PFSK-1 (cell line): ENCODE measurements at regions not wholly inside any gene's neighbourhood (a gene's known extent, or its start where the extent isn't known, plus 50 kb on each side); places are given as distances from the start of the nearest gene placed in this dataset.

Source experiments
- FOXP2 ChIP-seq: optimal IDR thresholded peaks from 2 replicates; pipeline ENCODE3; 2011; ENCODE audit warnings: borderline replicate concordance, control low read depth, inconsistent platforms; ENCODE audit not compliant: insufficient read depth; ENCODE audit errors: extremely low read length, extremely low read depth
- POLR2AphosphoS5 ChIP-seq: IDR thresholded peaks from 2 replicates; pipeline ENCODE4 v1.6.1; 2012; ENCODE audit warnings: low read depth, mild to moderate bottlenecking, control low read depth, low read length, moderate library complexity
- SIN3A ChIP-seq: IDR thresholded peaks from 2 replicates; pipeline ENCODE4 v1.6.1; 2012; ENCODE audit warnings: mild to moderate bottlenecking, low read length, moderate library complexity, borderline replicate concordance; ENCODE audit not compliant: insufficient read depth
- TAF1 ChIP-seq: IDR thresholded peaks from 2 replicates; pipeline ENCODE4 v1.6.1; 2012; ENCODE audit warnings: low read length, control low read depth, borderline replicate concordance; ENCODE audit not compliant: insufficient read depth
- TF ChIP-seq, protein P1 (sequence below), 2 experiments: IDR thresholded peaks; 2 replicates each; pipeline versions ENCODE4 v1.6.1 to v1.8.0; 2011 to 2012; ENCODE audit warnings: low read depth in 2 of 2, low read length in 2 of 2, control low read depth in 1 of 2, inconsistent platforms in 1 of 2, mild to moderate bottlenecking in 1 of 2, moderate library complexity in 1 of 2; ENCODE audit not compliant: insufficient read depth in 1 of 2

DNA sequence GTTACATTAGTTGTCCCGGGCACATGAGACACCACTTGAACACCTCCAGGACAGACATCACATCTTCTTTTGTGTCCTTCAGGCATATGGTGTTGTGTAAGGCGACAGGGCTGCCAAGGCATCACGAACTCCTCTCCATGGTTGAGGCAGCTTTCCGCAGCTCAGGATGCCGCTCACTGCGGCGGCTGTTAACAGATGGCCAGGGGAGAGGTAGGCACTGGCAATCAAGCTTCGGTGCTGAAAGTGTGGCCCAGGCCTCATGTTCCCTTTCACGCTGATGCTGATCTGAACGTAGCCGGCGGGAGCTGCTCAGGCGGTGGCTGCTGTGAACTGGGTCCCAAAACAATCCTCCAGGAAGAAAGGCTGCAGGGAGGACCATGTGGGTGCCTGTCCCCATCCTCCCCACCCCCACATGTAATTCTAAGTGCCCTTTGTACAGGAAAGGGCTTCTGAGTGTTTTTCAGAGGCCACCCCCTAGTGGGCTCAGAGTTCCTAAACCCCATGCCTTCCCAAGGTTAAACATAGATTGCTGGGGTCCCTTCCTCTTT, 287.1 kb upstream of the AJAP1 start:
- TF ChIP-seq, protein P1, sequence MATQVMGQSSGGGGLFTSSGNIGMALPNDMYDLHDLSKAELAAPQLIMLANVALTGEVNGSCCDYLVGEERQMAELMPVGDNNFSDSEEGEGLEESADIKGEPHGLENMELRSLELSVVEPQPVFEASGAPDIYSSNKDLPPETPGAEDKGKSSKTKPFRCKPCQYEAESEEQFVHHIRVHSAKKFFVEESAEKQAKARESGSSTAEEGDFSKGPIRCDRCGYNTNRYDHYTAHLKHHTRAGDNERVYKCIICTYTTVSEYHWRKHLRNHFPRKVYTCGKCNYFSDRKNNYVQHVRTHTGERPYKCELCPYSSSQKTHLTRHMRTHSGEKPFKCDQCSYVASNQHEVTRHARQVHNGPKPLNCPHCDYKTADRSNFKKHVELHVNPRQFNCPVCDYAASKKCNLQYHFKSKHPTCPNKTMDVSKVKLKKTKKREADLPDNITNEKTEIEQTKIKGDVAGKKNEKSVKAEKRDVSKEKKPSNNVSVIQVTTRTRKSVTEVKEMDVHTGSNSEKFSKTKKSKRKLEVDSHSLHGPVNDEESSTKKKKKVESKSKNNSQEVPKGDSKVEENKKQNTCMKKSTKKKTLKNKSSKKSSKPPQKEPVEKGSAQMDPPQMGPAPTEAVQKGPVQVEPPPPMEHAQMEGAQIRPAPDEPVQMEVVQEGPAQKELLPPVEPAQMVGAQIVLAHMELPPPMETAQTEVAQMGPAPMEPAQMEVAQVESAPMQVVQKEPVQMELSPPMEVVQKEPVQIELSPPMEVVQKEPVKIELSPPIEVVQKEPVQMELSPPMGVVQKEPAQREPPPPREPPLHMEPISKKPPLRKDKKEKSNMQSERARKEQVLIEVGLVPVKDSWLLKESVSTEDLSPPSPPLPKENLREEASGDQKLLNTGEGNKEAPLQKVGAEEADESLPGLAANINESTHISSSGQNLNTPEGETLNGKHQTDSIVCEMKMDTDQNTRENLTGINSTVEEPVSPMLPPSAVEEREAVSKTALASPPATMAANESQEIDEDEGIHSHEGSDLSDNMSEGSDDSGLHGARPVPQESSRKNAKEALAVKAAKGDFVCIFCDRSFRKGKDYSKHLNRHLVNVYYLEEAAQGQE (IDR thresholded peaks at IDR 0.05; ENCODE audit: insufficient read depth in 1 of 2, low read depth in 2 of 2, low read length in 2 of 2), result no peak
- TF ChIP-seq TAF1 (no peak), FOXP2 (no peak), SIN3A (no peak), POLR2AphosphoS5 (no peak)

DNA sequence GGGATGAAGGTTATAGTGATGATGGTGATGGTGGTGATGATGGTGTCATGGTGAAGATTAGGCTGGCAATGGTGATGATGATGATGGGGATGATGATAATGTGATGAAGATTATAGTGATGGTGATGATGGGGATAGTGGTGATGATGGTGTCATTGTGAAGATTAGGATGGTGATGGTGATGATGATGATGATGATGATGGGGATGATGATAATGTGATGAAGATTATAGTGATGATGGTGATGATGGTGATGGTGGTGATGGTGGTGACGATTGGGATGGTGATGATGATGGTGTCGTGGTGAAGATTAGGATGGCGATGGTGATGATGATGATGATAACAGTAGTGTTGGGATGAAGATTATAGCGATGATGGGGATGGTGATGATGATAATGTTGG, 285.1 kb upstream of the AJAP1 start:
- TF ChIP-seq POLR2AphosphoS5 (no peak), SIN3A (no peak), FOXP2 (no peak), TAF1 (no peak)
- TF ChIP-seq, protein P1 (IDR thresholded peaks at IDR 0.05; ENCODE audit: insufficient read depth in 1 of 2, low read depth in 2 of 2, low read length in 2 of 2), result no peak

DNA sequence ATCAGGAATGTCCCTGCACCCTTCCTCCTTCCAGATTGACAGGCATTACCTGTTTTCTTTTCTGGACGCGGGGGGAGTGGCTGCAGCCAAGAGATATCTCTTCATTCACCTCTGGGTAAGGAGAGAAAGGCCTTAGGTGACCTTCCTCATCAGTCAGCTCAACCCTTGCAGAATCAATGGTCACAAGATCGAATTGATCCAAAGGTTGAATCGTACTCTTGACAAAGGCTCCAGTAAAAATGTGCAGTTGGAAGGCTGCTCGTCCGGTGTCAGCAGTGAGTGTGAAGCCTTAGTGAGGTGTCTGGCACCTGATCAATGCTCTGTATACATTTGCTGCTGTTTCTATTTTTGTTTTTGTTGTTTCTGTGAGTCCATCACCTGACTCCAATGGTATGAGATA, 282.6 kb upstream of the AJAP1 start:
- TF ChIP-seq FOXP2 (no peak), TAF1 (no peak), POLR2AphosphoS5 (no peak), SIN3A (no peak)
- TF ChIP-seq, protein P1 (IDR thresholded peaks at IDR 0.05; ENCODE audit: insufficient read depth in 1 of 2, low read depth in 2 of 2, low read length in 2 of 2), result no peak

DNA sequence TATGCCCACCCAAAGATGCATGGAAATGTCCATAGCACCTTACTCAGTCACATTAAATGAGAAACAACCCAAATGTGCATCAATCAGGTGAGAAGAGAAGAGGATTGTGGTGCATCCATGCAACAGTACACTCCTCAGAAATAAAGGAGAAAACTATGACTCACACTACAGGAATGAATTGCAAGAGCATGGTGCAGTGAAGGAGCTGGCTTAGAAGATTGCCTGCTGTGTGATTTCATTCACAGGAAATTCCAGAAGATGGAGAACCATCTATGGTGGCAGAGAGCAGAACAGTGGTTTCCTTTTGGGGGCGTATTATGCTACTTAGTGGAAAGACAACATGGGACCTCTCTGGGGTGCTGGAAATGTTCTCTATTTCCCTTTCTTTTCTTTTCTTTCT, 278.6 kb upstream of the AJAP1 start:
- no peak for TF ChIP-seq SIN3A

DNA sequence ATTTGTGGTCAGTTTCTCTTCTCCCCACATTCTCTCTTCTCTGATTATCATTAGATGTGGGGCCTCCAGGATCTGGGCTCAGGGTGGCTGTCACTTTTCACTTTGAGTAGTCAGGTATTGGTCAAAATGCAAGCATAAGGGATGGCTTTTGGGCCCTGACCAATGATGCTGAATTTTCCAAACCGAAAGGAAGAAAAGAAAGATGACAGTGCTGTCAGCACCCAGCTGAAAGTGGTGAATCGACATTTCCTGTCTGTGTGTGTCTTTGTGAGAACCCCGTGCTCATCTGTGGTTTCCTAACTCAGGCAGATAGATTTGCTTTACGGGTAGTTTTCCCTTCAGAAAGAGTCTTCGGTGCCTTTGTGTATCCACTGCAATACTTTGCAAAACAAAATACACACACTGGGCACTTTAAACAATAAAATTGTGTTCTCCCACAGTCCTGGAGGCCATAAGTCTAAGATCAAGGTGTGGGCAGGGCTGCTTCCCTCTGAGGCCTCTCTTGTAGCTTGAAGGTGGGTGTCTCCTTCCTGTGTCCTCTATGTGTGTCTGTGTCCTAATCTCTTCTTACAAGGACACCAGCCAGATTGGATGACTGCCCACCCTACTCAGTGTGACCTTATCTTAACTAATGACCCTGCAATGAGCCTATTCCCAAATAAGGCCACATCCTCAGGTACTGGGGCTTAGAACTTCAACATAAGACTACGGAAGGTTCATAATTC, 274.8 kb upstream of the AJAP1 start:
- TF ChIP-seq TAF1, result no peak
- TF ChIP-seq SIN3A, result no peak
- TF ChIP-seq, protein P1 (IDR thresholded peaks at IDR 0.05; ENCODE audit: insufficient read depth in 1 of 2, low read depth in 2 of 2, low read length in 2 of 2), result no peak
- no peak for TF ChIP-seq FOXP2
- no peak for TF ChIP-seq POLR2AphosphoS5
